A549 (cell line): ENCODE measurements at regions not wholly inside any gene's neighbourhood (a gene's known extent, or its start where the extent isn't known, plus 50 kb on each side); places are given as distances from the start of the nearest gene placed in this dataset.

Experiments used
- ATAC-seq, 2 experiments: fragments of 200-7000 bp in 1 of 2; fragments of >200 bp in 1 of 2; cut with Nextera tagmentation in 1 of 2; cut with Tn5 transposase in 1 of 2; 3 replicates each; pipeline versions ENCODE4 v1.8.0 to v1.9.1; 2018 to 2020; ENCODE audit warnings: mild to moderate bottlenecking in 1 of 2, moderate library complexity in 1 of 2
- CTCF ChIA-PET: fragments of 300-600 bp; sonication (Branson Sonifier 250); formaldehyde crosslinking; extraction: SDS; loops from one replicate; lab custom pipeline; 2021; ENCODE audit warnings: antibody characterized with exemption, inconsistent platforms; lab: Yijun Ruan, JAX
- POLR2A ChIA-PET: fragments of 350-600 bp; formaldehyde crosslinking; extraction: SDS; loops from one replicate; lab custom pipeline; 2021; ENCODE audit warnings: antibody characterized with exemption, inconsistent platforms; lab: Yijun Ruan, JAX
- DNase-seq, 2 experiments: peaks; one replicate each; pipeline versions ENCODE4 v3.0.0 to v3.0.0-alpha.2; 2011 to 2016; ENCODE audit warnings: low read depth in 1 of 2, low spot score in 1 of 2
- FAIRE-seq: peaks from 2 replicates; lab custom pipeline; 2011; peaks lifted over from hg19 to GRCh38; lab: Jason Lieb, UNC
- H3K27ac ChIP-seq, 2 experiments: fragments of >200 bp; sonication (Bioruptor Twin); formaldehyde crosslinking; 3 replicates each; pipeline ENCODE4 v1.5.1; 2016 to 2017
- H3K4me1 ChIP-seq: fragments of >200 bp; sonication (Bioruptor Twin); formaldehyde crosslinking; 3 replicates; pipeline ENCODE4 v1.6.1; 2016
- H3K4me2 ChIP-seq: fragments of >200 bp; sonication (Bioruptor Twin); formaldehyde crosslinking; 3 replicates; pipeline ENCODE4 v1.6.1; 2016
- H3K4me3 ChIP-seq: fragments of >200 bp; sonication (Bioruptor Twin); formaldehyde crosslinking; 3 replicates; pipeline ENCODE4 v1.5.1; 2016
- H3K9me3 ChIP-seq: fragments of >200 bp; sonication (Bioruptor Twin); formaldehyde crosslinking; 3 replicates; pipeline ENCODE4 v1.6.1; 2016
- BHLHE40 ChIP-seq: IDR thresholded peaks from 2 replicates; pipeline ENCODE4 v1.6.1; 2012; ENCODE audit warnings: low read depth, low read length, inconsistent platforms
- CBX2 ChIP-seq: fragments of 200-600 bp; sonication (generic); IDR thresholded peaks from 2 replicates; pipeline ENCODE4 v1.6.1; 2016; ENCODE audit warnings: low read depth, mild to moderate bottlenecking, borderline replicate concordance
- EHF ChIP-seq: fragments of 250-450 bp; sonication (Bioruptor Pico); IDR thresholded peaks from 2 replicates; pipeline ENCODE4 v1.5.0; 2020; ENCODE audit warnings: mild to moderate bottlenecking
- EHMT2 ChIP-seq: fragments of 200-600 bp; sonication (generic); IDR thresholded peaks from 2 replicates; pipeline ENCODE4 v1.6.1; 2016; ENCODE audit warnings: antibody characterized with exemption, low read depth, mild to moderate bottlenecking, moderate library complexity
- FOSB ChIP-seq: fragments of 250-450 bp; sonication (Bioruptor Pico); IDR thresholded peaks from 2 replicates; pipeline ENCODE4 v1.5.0; 2020; ENCODE audit warnings: mild to moderate bottlenecking, moderate library complexity
- FOSL2 ChIP-seq, 2 experiments: fragments of 450-650 bp in 1 of 2; fragments of >200 bp in 1 of 2; sonication (Bioruptor Twin) in 1 of 2; formaldehyde crosslinking; IDR thresholded peaks; 2 replicates each; pipeline versions ENCODE4 v1.5.0 to v1.6.1; 2016 to 2020; ENCODE audit warnings: mild to moderate bottlenecking in 1 of 2, moderate library complexity in 1 of 2
- JUNB ChIP-seq: fragments of >200 bp; sonication (Bioruptor Twin); formaldehyde crosslinking; IDR thresholded peaks from 2 replicates; pipeline ENCODE4 v1.6.1; 2016
- KDM1A ChIP-seq: fragments of 200-600 bp; sonication (generic); IDR thresholded peaks from 2 replicates; pipeline ENCODE4 v1.6.1; 2016; ENCODE audit warnings: low read depth, mild to moderate bottlenecking
- NFE2L2 ChIP-seq: fragments of 150-350 bp; conservative IDR thresholded peaks from 2 replicates; pipeline ENCODE4 v1.6.1; 2014; ENCODE audit warnings: low read length
- NPAS2 ChIP-seq: fragments of 250-450 bp; sonication (Bioruptor Pico); IDR thresholded peaks from 2 replicates; pipeline ENCODE4 v1.8.0; 2022; ENCODE audit warnings: mild to moderate bottlenecking, moderate library complexity, borderline replicate concordance
- POLR2AphosphoS2 ChIP-seq: conservative IDR thresholded peaks from 2 replicates; pipeline ENCODE4 v1.6.1; 2012; ENCODE audit warnings: low read length, improper control_type of control experiment, inconsistent platforms
- RARB ChIP-seq: fragments of 250-450 bp; sonication (Bioruptor Pico); IDR thresholded peaks from 2 replicates; pipeline ENCODE4 v1.8.0; 2021; ENCODE audit warnings: mild to moderate bottlenecking, moderate library complexity
- TP53 ChIP-seq: fragments of 250-450 bp; sonication (Bioruptor Pico); IDR thresholded peaks from 2 replicates; pipeline ENCODE4 v1.5.0; 2021; ENCODE audit warnings: mild to moderate bottlenecking, moderate library complexity
- WGBS: methylation state at CpG from one replicate; pipeline ENCODE4 v1.1.6; 2017; ENCODE audit errors: missing lambda C conversion rate; 5-methylcytosine and 5-hydroxymethylcytosine counted together
- TF ChIP-seq, protein P1 (sequence below): IDR thresholded peaks from 2 replicates; pipeline ENCODE4 v1.6.1; 2012
- TF ChIP-seq, protein P2 (sequence below): fragments of 250-450 bp; sonication (Bioruptor Pico); IDR thresholded peaks from 2 replicates; pipeline ENCODE4 v1.5.0; 2021; ENCODE audit warnings: mild to moderate bottlenecking, moderate library complexity, borderline replicate concordance
- TF ChIP-seq, protein P3 (sequence below): fragments of >200 bp; sonication (Bioruptor Twin); formaldehyde crosslinking; IDR thresholded peaks from 2 replicates; pipeline ENCODE4 v1.6.1; 2016
- TF ChIP-seq, protein P4 (sequence below): fragments of 450-650 bp; IDR thresholded peaks from 2 replicates; pipeline ENCODE4 v1.6.1; 2014; ENCODE audit warnings: antibody characterized with exemption
- TF ChIP-seq, protein P5 (sequence below): fragments of 250-450 bp; sonication (Bioruptor Pico); IDR thresholded peaks from 2 replicates; pipeline ENCODE4 v1.5.0; 2020; ENCODE audit warnings: low read depth, mild to moderate bottlenecking, moderate library complexity

DNA sequence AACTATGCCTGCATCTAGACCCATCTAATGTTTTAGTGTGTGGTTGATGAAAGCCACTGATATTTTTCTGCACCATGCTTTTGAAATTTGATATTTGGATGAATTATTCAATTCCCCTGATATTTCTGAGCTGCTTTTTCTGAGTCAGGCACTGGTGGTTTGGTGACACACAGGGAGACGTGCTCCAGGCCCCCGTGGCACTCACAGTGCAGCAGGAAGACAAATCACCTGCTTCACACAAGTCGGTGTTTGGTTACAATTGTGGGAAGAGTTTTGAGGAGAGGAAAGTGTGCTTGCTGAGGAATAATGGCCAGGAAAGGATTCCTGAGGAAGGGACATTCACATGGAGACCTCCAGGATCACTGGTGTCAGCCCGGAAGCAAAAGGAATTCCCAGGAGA lies 179.7 kb downstream of the ACKR3 start:
- Histone ChIP-seq H3K4me1 (peaks cover 52% of the 10 kb centered on the region), H3K4me2 (no peak overlapping the region), H3K4me3 (no peak overlapping the region), H3K9me3 (no peaks in the 10 kb centered on the region), H3K27ac (peak overlapping the region; percentile 21 to 79; a peak in 4 of 6 replicates)
- DNase-seq (no peak), FAIRE-seq (no peak), ATAC-seq (no peak)
- ChIA-PET POLR2A (no interaction called here), CTCF (no interaction called here)
- TF ChIP-seq, protein P1, sequence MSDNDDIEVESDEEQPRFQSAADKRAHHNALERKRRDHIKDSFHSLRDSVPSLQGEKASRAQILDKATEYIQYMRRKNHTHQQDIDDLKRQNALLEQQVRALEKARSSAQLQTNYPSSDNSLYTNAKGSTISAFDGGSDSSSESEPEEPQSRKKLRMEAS: no peak
- TF ChIP-seq, protein P2, sequence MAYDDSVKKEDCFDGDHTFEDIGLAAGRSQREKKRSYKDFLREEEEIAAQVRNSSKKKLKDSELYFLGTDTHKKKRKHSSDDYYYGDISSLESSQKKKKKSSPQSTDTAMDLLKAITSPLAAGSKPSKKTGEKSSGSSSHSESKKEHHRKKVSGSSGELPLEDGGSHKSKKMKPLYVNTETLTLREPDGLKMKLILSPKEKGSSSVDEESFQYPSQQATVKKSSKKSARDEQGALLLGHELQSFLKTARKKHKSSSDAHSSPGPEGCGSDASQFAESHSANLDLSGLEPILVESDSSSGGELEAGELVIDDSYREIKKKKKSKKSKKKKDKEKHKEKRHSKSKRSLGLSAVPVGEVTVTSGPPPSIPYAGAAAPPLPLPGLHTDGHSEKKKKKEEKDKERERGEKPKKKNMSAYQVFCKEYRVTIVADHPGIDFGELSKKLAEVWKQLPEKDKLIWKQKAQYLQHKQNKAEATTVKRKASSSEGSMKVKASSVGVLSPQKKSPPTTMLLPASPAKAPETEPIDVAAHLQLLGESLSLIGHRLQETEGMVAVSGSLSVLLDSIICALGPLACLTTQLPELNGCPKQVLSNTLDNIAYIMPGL (CRISPR knock-in tag): no peak
- TF ChIP-seq POLR2AphosphoS2: no peak
- TF ChIP-seq EHF (CRISPR knock-in tag): no peak
- TF ChIP-seq CBX2: no peak
- no peak for TF ChIP-seq FOSL2 (IDR thresholded peaks at IDR 0.05)
- no peak for TF ChIP-seq FOSL2 (CRISPR knock-in tag; IDR thresholded peaks at IDR 0.05)
- TF ChIP-seq KDM1A: no peak
- TF ChIP-seq TP53 (CRISPR knock-in tag): no peak
- no peak for TF ChIP-seq JUNB
- TF ChIP-seq, protein P3, sequence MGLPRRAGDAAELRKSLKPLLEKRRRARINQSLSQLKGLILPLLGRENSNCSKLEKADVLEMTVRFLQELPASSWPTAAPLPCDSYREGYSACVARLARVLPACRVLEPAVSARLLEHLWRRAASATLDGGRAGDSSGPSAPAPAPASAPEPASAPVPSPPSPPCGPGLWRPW: no peak
- TF ChIP-seq, protein P4, sequence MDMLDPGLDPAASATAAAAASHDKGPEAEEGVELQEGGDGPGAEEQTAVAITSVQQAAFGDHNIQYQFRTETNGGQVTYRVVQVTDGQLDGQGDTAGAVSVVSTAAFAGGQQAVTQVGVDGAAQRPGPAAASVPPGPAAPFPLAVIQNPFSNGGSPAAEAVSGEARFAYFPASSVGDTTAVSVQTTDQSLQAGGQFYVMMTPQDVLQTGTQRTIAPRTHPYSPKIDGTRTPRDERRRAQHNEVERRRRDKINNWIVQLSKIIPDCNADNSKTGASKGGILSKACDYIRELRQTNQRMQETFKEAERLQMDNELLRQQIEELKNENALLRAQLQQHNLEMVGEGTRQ: no peak
- TF ChIP-seq RARB (CRISPR knock-in tag): no peak
- no peak for TF ChIP-seq NPAS2
- WGBS: 74% methylated on average over 4 of the region's 4 CpGs

DNA sequence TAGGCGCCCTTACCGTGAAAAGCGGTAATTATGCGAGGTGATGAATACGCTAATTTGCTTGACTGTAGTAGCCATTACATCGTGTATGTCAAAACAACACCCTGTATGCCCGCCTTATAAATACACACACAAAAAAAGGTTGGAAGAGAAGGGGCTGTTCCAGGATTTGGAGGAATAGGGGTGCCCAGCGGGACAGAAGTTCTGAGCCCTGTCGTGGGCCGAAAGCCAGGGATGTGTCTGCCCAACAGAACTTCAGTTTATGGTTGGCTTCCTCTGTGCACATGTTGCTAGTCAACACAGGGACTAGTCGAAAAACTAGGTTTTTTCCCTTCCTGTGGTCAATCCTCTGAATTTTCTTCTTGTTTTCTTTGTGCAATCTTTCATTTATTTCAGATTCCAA lies 182.5 kb downstream of the ACKR3 start:
- no peak for FAIRE-seq
- CTCF ChIA-PET: interaction anchor here (0.6 to 1.2 kb wide), 3 partner anchors 100 to 277 kb away, joined by 3 to 4 read pairs (median 4); partner anchors contain the start of gene ACKR3
- peak overlapping the region in 1 of 2 experiments; percentile 64; a peak in 1 of 6 replicates for H3K27ac ChIP-seq
- no peaks in the 10 kb centered on the region for H3K9me3 ChIP-seq
- no peak overlapping the region for H3K4me2 ChIP-seq
- H3K4me3 ChIP-seq: no peak overlapping the region
- TF ChIP-seq EHMT2 (no peak), BHLHE40 (no peak), FOSB (CRISPR knock-in tag) (no peak), KDM1A (no peak), NFE2L2 (no peak)
- TF ChIP-seq, protein P3: no peak
- TF ChIP-seq, protein P5, sequence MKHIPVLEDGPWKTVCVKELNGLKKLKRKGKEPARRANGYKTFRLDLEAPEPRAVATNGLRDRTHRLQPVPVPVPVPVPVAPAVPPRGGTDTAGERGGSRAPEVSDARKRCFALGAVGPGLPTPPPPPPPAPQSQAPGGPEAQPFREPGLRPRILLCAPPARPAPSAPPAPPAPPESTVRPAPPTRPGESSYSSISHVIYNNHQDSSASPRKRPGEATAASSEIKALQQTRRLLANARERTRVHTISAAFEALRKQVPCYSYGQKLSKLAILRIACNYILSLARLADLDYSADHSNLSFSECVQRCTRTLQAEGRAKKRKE (CRISPR knock-in tag): no peak
- TF ChIP-seq, all 56 proteins: peak for 0
- 88% methylated on average over 11 of the region's 11 CpGs for WGBS
- POLR2A ChIA-PET: no interaction called here
- H3K4me1 ChIP-seq: peaks cover 26% of the 10 kb centered on the region
- no peak for ATAC-seq
- DNase-seq: no peak
